ENCODE measurements at regions not wholly inside any gene's neighbourhood (a gene's known extent, or its start where the extent isn't known, plus 50 kb on each side); places are given as distances from the start of the nearest gene placed in this dataset.
"Not testable (repeated sequence)": the region's sequence is repeated elsewhere in the genome, so short reads cannot be mapped to it uniquely, and the experiment has no call there.

GRCh38 chr2:4962419-4962818 is 729.8 kb upstream of the SOX11 start:
- DNase-seq, result no peak

GRCh38 chr2:4963106-4963505 is 729.1 kb upstream of the SOX11 start:
- DNase-seq, result no peak

GRCh38 chr2:4964001-4964540 is 728.1 kb upstream of the SOX11 start:
- no peak for DNase-seq

GRCh38 chr2:4964579-4964978 is 727.6 kb upstream of the SOX11 start:
- no peak for DNase-seq

GRCh38 chr2:4965556-4966320 is 726.4 kb upstream of the SOX11 start:
- no peak for DNase-seq

GRCh38 chr2:4967206-4967605 is 725.0 kb upstream of the SOX11 start:
- no peak for DNase-seq

GRCh38 chr2:4972472-4972871 is 719.7 kb upstream of the SOX11 start:
- no peak for DNase-seq

GRCh38 chr2:4973354-4973753 is 718.8 kb upstream of the SOX11 start:
- no peak for DNase-seq

GRCh38 chr2:4973973-4974372 is 718.2 kb upstream of the SOX11 start:
- DNase-seq, result no peak

GRCh38 chr2:4976407-4976806 is 715.8 kb upstream of the SOX11 start:
- no peak for DNase-seq

GRCh38 chr2:4979111-4979510 is 713.1 kb upstream of the SOX11 start:
- no peak for DNase-seq

- DNase-seq, result no peak
These were observed 711.2 kb upstream of the SOX11 start for GRCh38 chr2:4980995-4981394.

GRCh38 chr2:4981802-4982409 is 710.3 kb upstream of the SOX11 start:
- DNase-seq, result no peak

GRCh38 chr2:4988444-4988843 is 703.7 kb upstream of the SOX11 start:
- DNase-seq, result not testable (repeated sequence)

- DNase-seq, result no peak
These were observed 700.0 kb upstream of the SOX11 start for GRCh38 chr2:4992226-4992625.

GRCh38 chr2:4995466-4995865 is 696.7 kb upstream of the SOX11 start:
- no peak for DNase-seq

- no peak for DNase-seq
These were observed 684.6 kb upstream of the SOX11 start for GRCh38 chr2:5007596-5007995.

GRCh38 chr2:5019324-5019723 is 672.9 kb upstream of the SOX11 start:
- no peak for DNase-seq

GRCh38 chr2:5020116-5020875 is 671.9 kb upstream of the SOX11 start:
- no peak for DNase-seq

- DNase-seq, result no peak
These were observed 671.0 kb upstream of the SOX11 start for GRCh38 chr2:5021136-5021535.

GRCh38 chr2:5022061-5022460 is 670.1 kb upstream of the SOX11 start:
- DNase-seq, result no peak

GRCh38 chr2:5022708-5023635 is 669.2 kb upstream of the SOX11 start:
- DNase-seq, result not testable (repeated sequence)

All from inflammatory macrophage treated with lipopolysaccharide for 1 hour (primary cell).